Choroid plexus epithelial cell (primary cell): ENCODE measurements at regions not wholly inside any gene's neighbourhood (a gene's known extent, or its start where the extent isn't known, plus 50 kb on each side); places are given as distances from the start of the nearest gene placed in this dataset.

ENCODE experiments used
- DNase-seq: peaks from one replicate; pipeline ENCODE4 v3.0.0-alpha.2; 2010; ENCODE audit warnings: low read depth
- H3K4me3 ChIP-seq: 2 replicates; pipeline ENCODE4 v1.5.1; 2011; ENCODE audit warnings: low read depth, mild to moderate bottlenecking, control low read depth, low read length, moderate library complexity
- TF ChIP-seq, protein P1 (sequence below): conservative IDR thresholded peaks from 2 replicates; pipeline ENCODE4 v1.5.1; 2011; ENCODE audit warnings: low read depth, mild to moderate bottlenecking, control low read depth, inconsistent platforms, low read length, moderate library complexity

- TF ChIP-seq, protein P1, sequence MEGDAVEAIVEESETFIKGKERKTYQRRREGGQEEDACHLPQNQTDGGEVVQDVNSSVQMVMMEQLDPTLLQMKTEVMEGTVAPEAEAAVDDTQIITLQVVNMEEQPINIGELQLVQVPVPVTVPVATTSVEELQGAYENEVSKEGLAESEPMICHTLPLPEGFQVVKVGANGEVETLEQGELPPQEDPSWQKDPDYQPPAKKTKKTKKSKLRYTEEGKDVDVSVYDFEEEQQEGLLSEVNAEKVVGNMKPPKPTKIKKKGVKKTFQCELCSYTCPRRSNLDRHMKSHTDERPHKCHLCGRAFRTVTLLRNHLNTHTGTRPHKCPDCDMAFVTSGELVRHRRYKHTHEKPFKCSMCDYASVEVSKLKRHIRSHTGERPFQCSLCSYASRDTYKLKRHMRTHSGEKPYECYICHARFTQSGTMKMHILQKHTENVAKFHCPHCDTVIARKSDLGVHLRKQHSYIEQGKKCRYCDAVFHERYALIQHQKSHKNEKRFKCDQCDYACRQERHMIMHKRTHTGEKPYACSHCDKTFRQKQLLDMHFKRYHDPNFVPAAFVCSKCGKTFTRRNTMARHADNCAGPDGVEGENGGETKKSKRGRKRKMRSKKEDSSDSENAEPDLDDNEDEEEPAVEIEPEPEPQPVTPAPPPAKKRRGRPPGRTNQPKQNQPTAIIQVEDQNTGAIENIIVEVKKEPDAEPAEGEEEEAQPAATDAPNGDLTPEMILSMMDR, result no peak
- DNase-seq, result peak; percentile 40
- no peak overlapping the region for H3K4me3 ChIP-seq
Observed at GRCh38 chr17:69884356-69884755, 190.7 kb upstream of the KCNJ16 start.

GRCh38 chr17:69884846-69885245 is 190.2 kb upstream of the KCNJ16 start:
- no peak for DNase-seq
- TF ChIP-seq, protein P1, result no peak
- no peak overlapping the region for H3K4me3 ChIP-seq

DNA sequence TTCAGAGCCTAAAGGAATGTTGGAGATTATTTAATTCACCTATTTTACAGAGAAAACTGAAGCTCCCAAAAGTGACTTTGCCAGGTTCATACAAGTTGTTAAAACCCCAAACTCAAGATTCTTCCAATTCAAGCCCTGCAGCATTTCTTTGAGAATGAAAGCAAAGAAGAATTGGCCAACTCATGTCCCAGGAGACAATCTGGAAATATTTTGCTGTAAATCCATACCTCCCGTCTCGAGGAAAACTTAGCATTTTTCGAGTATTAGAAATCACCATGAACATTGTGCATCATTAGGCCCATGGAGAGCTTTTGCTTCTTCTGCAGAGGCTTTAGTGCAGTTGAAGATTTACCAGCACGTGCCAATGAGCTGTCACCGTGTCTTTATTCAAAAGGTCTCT is 176.4 kb upstream of the KCNJ16 start:
- DNase-seq, result peak; percentile 18
- no peak overlapping the region for H3K4me3 ChIP-seq
- TF ChIP-seq, protein P1, result no peak

DNA sequence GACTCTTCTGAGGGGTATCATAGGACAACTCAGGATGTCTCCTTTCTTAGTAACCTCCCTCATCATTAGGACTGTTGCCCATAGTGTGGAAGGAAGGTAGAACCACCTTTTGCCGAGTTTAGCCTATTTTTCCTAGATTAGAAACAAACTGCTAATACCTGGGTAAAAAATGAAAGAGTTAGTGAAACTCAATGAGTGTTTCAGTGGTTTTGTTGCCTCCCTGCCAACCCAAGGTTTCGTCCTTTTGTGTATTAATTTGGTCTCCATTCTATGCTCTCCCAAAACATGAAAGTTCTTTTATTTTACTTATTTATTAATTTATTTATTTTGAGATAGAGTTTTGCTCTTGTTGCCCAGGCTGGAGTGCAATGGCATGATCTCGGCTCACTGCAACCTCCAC is 174.9 kb upstream of the KCNJ16 start:
- no peak for DNase-seq
- TF ChIP-seq, protein P1, result no peak

DNA sequence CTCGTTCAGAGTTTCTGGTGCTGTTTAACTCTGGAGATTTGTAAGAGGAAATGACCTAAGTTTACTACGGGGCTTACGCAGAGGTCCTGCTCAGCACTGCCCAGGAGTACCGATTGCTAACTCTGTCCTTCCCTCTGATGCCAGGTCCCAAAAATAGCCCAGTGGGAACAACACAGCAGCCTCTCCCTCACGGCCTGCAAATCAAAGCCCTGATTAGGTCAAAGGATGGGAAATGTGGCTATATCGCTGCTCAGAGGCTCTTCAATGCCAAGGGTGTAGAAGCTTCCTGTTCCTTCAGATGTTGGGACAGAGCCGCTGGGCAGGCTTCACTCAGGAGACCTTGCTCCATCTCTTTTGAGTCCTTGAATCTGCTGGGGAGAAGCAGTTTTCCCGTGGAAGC is 174.2 kb upstream of the KCNJ16 start:
- TF ChIP-seq, protein P1, result no peak
- DNase-seq, result no peak
- H3K4me3 ChIP-seq, result no peak overlapping the region

More for the DNA sequence above, 174.9 kb upstream of the KCNJ16 start:
- no peak overlapping the region for H3K4me3 ChIP-seq

DNA sequence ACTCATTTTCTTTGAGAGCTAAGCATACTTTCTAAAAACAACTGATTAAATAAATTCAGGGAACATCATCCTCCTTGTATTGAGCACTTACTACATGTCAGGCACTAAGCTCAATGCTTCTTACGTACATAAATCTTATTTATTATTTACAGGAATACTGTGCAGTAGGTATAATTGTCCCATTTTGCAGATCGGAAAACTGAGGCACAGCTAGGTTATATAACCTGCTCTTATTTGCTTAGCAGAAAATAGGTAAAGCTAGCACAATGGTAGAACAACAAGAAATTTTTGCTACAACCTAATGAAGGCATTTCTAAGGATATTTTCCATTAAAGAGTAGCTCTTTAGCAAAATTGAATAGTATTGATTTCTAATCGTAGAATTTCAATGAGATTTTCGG is 168.7 kb upstream of the KCNJ16 start:
- no peak overlapping the region for H3K4me3 ChIP-seq
- TF ChIP-seq, protein P1, result no peak
- no peak for DNase-seq

GRCh38 chr17:69907132-69907847 is 167.7 kb upstream of the KCNJ16 start:
- TF ChIP-seq, protein P1, result no peak
- no peak for DNase-seq
- no peak overlapping the region for H3K4me3 ChIP-seq
